ENCODE measurements at regions not wholly inside any gene's neighbourhood (a gene's known extent, or its start where the extent isn't known, plus 50 kb on each side); places are given as distances from the start of the nearest gene placed in this dataset.
A peak's percentile ranks its signal among the peaks of the same experiment; 100 is the strongest.

- peak; percentile 71 for DNase-seq
Observed at GRCh38 chr12:19710811-19711793, 271.8 kb downstream of the AEBP2 start.

- no peak for DNase-seq
Observed at GRCh38 chr12:19712041-19712440, 272.7 kb downstream of the AEBP2 start.

- DNase-seq, result no peak
Observed at GRCh38 chr12:19718401-19718800, 279.1 kb downstream of the AEBP2 start.

- no peak for DNase-seq
Observed at GRCh38 chr12:19719672-19720071, 280.4 kb downstream of the AEBP2 start.

- DNase-seq, result no peak
Observed at GRCh38 chr12:19726122-19726521, 286.8 kb downstream of the AEBP2 start.

- DNase-seq, result no peak
Observed at GRCh38 chr12:19726592-19726991, 287.3 kb downstream of the AEBP2 start.

GRCh38 chr12:19737019-19737418, 297.7 kb downstream of the AEBP2 start:
- DNase-seq, result no peak

GRCh38 chr12:19739195-19739776, 300.0 kb downstream of the AEBP2 start:
- DNase-seq, result peak; percentile 73

GRCh38 chr12:19740472-19741131, 301.3 kb downstream of the AEBP2 start:
- DNase-seq, result no peak

GRCh38 chr12:19741132-19741489, 301.8 kb downstream of the AEBP2 start:
- no peak for DNase-seq

- DNase-seq, result no peak
Observed at GRCh38 chr12:19744705-19745218, 305.5 kb downstream of the AEBP2 start.

- DNase-seq, result no peak
Observed at GRCh38 chr12:19746471-19746870, 307.2 kb downstream of the AEBP2 start.

- no peak for DNase-seq
Observed at GRCh38 chr12:19749906-19750574, 310.7 kb downstream of the AEBP2 start.

GRCh38 chr12:19751078-19751477, 311.8 kb downstream of the AEBP2 start:
- DNase-seq, result no peak

GRCh38 chr12:19752712-19753111, 313.4 kb downstream of the AEBP2 start:
- DNase-seq, result no peak

GRCh38 chr12:19755136-19755535, 315.8 kb downstream of the AEBP2 start:
- no peak for DNase-seq

GRCh38 chr12:19757317-19757877, 318.1 kb downstream of the AEBP2 start:
- DNase-seq, result peak; percentile 27

- no peak for DNase-seq
Observed at GRCh38 chr12:19759227-19759626, 319.9 kb downstream of the AEBP2 start.

- DNase-seq, result no peak
Observed at GRCh38 chr12:19760611-19761010, 321.3 kb downstream of the AEBP2 start.

GRCh38 chr12:19761463-19761862, 322.2 kb downstream of the AEBP2 start:
- no peak for DNase-seq

- DNase-seq, result no peak
Observed at GRCh38 chr12:19763488-19763887, 324.2 kb downstream of the AEBP2 start.

- no peak for DNase-seq
Observed at GRCh38 chr12:19764408-19764807, 325.1 kb downstream of the AEBP2 start.
